ENCODE measurements at regions not wholly inside any gene's neighbourhood (a gene's known extent, or its start where the extent isn't known, plus 50 kb on each side); places are given as distances from the start of the nearest gene placed in this dataset.

- in situ Hi-C loops (cut with MboI; ENCODE audit: low pct_ligation_motif_present in 1 of 4, low pct_unique_long_range_greater_than_20kb in 1 of 4, low sequenced_read_pairs in 3 of 4) = no loop called here
- Histone ChIP-seq H3K4me1 (peaks cover 9 to 22% (median 13%) of the 10 kb centered on the region in 4 donors), H3K27ac (peak overlapping the region; percentile 26 to 80 (median 66)), H3K36me3 (no peaks in the 10 kb centered on the region), H3K4me3 (no peak overlapping the region), H3K27me3 (no peaks in the 10 kb centered on the region), H3K9me3 (no peaks in the 10 kb centered on the region)
- intact Hi-C loops (cut with DNase I; ENCODE audit: low total_unique reads) = no loop called here
- DNase-seq = no peak
- TF ChIP-seq CTCF (IDR thresholded peaks at IDR 0.05) (no peak), POLR2AphosphoS5 (IDR thresholded peaks at IDR 0.05) (no peak), EP300 (IDR thresholded peaks at IDR 0.05; ENCODE audit: low read depth) (no peak), POLR2A (IDR thresholded peaks at IDR 0.05) (no peak)
- 37% methylated on average over 2 to 4 of the region's 4 CpGs for WGBS, 2 donors (ENCODE audit: low coverage in 1 of 2)
Observed at GRCh38 chr2:236661061-236661761, 91.6 kb downstream of the ACKR3 start.

DNA sequence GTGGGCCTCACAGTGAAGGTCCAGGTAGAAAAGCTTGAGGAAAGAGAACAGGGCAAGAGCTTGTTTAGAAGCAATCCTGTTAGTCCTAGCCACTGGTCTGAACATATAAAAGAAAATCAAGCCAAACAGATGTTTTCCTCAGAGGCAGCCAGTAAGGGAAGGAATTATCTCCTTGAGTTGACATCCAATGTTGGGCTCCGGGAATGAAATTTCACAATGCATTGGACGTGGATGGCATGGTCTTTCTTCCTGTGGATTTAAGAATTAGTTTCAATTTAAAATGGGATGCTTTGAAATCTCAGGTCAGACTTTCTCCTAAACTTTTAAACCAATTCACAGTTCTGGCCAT is 92.1 kb downstream of the ACKR3 start:
- intact Hi-C loops (cut with DNase I; ENCODE audit: low total_unique reads) (no loop called here), in situ Hi-C loops (cut with MboI; ENCODE audit: low pct_ligation_motif_present in 1 of 4, low pct_unique_long_range_greater_than_20kb in 1 of 4, low sequenced_read_pairs in 3 of 4) (no loop called here)
- peaks cover 9 to 22% (median 13%) of the 10 kb centered on the region in 4 donors for H3K4me1 ChIP-seq
- no peaks in the 10 kb centered on the region for H3K27me3 ChIP-seq
- no peak for DNase-seq
- H3K4me3 ChIP-seq = no peak overlapping the region
- TF ChIP-seq EP300 (IDR thresholded peaks at IDR 0.05; ENCODE audit: low read depth) (no peak), CTCF (IDR thresholded peaks at IDR 0.05) (no peak), POLR2A (IDR thresholded peaks at IDR 0.05) (no peak), POLR2AphosphoS5 (IDR thresholded peaks at IDR 0.05) (no peak)
- H3K27ac ChIP-seq = peak overlapping the region; percentile 26 to 80 (median 66)
- H3K9me3 ChIP-seq = no peaks in the 10 kb centered on the region
- WGBS, 2 donors (ENCODE audit: low coverage in 1 of 2) = 54 to 65% methylated on average over 2 of the region's 2 CpGs
- H3K36me3 ChIP-seq = no peaks in the 10 kb centered on the region

- 43 to 62% methylated on average over 3 to 11 of the region's 11 CpGs for WGBS, 2 donors (ENCODE audit: low coverage in 1 of 2)
- no peaks in the 10 kb centered on the region for H3K27me3 ChIP-seq
- TF ChIP-seq POLR2A (IDR thresholded peaks at IDR 0.05) = no peak
- no peak for TF ChIP-seq CTCF (IDR thresholded peaks at IDR 0.05)
- TF ChIP-seq POLR2AphosphoS5 (IDR thresholded peaks at IDR 0.05) = no peak
- TF ChIP-seq EP300 (IDR thresholded peaks at IDR 0.05; ENCODE audit: low read depth) = no peak
- in situ Hi-C loops (cut with MboI; ENCODE audit: low pct_ligation_motif_present in 1 of 4, low pct_unique_long_range_greater_than_20kb in 1 of 4, low sequenced_read_pairs in 3 of 4) = no loop called here
- H3K36me3 ChIP-seq = no peaks in the 10 kb centered on the region
- peaks cover 9 to 22% (median 13%) of the 10 kb centered on the region in 4 donors for H3K4me1 ChIP-seq
- H3K27ac ChIP-seq = peak overlapping the region; percentile 60 to 80 (median 66)
- DNase-seq = no peak
- no peak overlapping the region for H3K4me3 ChIP-seq
- intact Hi-C loops (cut with DNase I; ENCODE audit: low total_unique reads) = no loop called here
- no peaks in the 10 kb centered on the region for H3K9me3 ChIP-seq
Observed at GRCh38 chr2:236662231-236663185, 92.9 kb downstream of the ACKR3 start.
